Lower leg skin (tissue), 4 donors: ENCODE measurements at regions not wholly inside any gene's neighbourhood (a gene's known extent, or its start where the extent isn't known, plus 50 kb on each side); places are given as distances from the start of the nearest gene placed in this dataset.
A peak's percentile ranks its signal among the peaks of the same experiment; 100 is the strongest.

Source experiments
- DNase-seq, 2 donors: peaks; one replicate each; pipeline ENCODE4 v3.0.0-alpha.2; 2019; ENCODE audit warnings: low spot score in 2 of 2
- H3K4me3 ChIP-seq: fragments of 200-600 bp; sonication (generic); 2 replicates; pipeline ENCODE4 v1.5.1; 2017; ENCODE audit warnings: mild to moderate bottlenecking, low read depth; ENCODE audit not compliant: poor library complexity, severe bottlenecking
- CTCF ChIP-seq, 3 donors: fragments of 450-650 bp; IDR thresholded peaks; one replicate each; pipeline ENCODE4 v1.5.1; 2016; ENCODE audit warnings: antibody characterized with exemption in 3 of 3, mild to moderate bottlenecking in 3 of 3, moderate library complexity in 2 of 3
- POLR2A ChIP-seq, 2 donors: fragments of 450-650 bp; IDR thresholded peaks; one replicate each; pipeline ENCODE4 v1.6.1; 2016 to 2017; ENCODE audit warnings: antibody characterized with exemption in 2 of 2, mild to moderate bottlenecking in 1 of 2, moderate library complexity in 1 of 2
- WGBS, 2 donors: methylation state at CpG; one replicate each; pipeline ENCODE4 v1.1.5; 2018; 5-methylcytosine and 5-hydroxymethylcytosine counted together
- intact Hi-C: fragments of 100-400 bp; cut with DNase I; formaldehyde crosslinking; loops from one replicate; pipeline ENCODE4 v1.15.0; 2023; ENCODE audit warnings: low total_unique reads

- intact Hi-C loops = no loop called here
- no peak overlapping the region for H3K4me3 ChIP-seq
- DNase-seq = no peak
- TF ChIP-seq POLR2A (IDR thresholded peaks at IDR 0.05) (no peak), CTCF (IDR thresholded peaks at IDR 0.05) (no peak)
These were observed 78.3 kb downstream of the RAMP3 start for GRCh38 chr7:45235905-45236304.

- H3K4me3 ChIP-seq = no peak overlapping the region
- intact Hi-C loops = no loop called here
- no peak for DNase-seq
- TF ChIP-seq CTCF (IDR thresholded peaks at IDR 0.05) (no peak), POLR2A (IDR thresholded peaks at IDR 0.05) (no peak)
- WGBS, 2 donors = 50 to 53% methylated on average over 1 of the region's 1 CpG
These were observed 79.1 kb downstream of the RAMP3 start for GRCh38 chr7:45236666-45237065.

- 67 to 68% methylated on average over 13 of the region's 13 CpGs for WGBS, 2 donors
- no peak for DNase-seq
- TF ChIP-seq CTCF (IDR thresholded peaks at IDR 0.05) (no peak), POLR2A (IDR thresholded peaks at IDR 0.05) (no peak)
- no peak overlapping the region for H3K4me3 ChIP-seq
- intact Hi-C loops = no loop called here
These were observed 80.3 kb downstream of the RAMP3 start for GRCh38 chr7:45237788-45238461.

- WGBS, 2 donors = 41 to 48% methylated on average over 5 of the region's 5 CpGs
- intact Hi-C loops = no loop called here
- TF ChIP-seq CTCF (IDR thresholded peaks at IDR 0.05) (no peak), POLR2A (IDR thresholded peaks at IDR 0.05) (no peak)
- DNase-seq = no peak
- no peak overlapping the region for H3K4me3 ChIP-seq
These were observed 81.2 kb downstream of the RAMP3 start for GRCh38 chr7:45238806-45239205.

GRCh38 chr7:45239486-45239885, 81.9 kb downstream of the RAMP3 start:
- intact Hi-C loops = no loop called here
- 30 to 42% methylated on average over 6 of the region's 6 CpGs for WGBS, 2 donors
- DNase-seq = peak in 1 of 2 donors; percentile 61
- TF ChIP-seq POLR2A (IDR thresholded peaks at IDR 0.05) (no peak), CTCF (IDR thresholded peaks at IDR 0.05) (no peak)
- no peak overlapping the region for H3K4me3 ChIP-seq

GRCh38 chr7:45240273-45240771, 82.7 kb downstream of the RAMP3 start:
- DNase-seq = peak in 1 of 2 donors; percentile 81
- 61 to 67% methylated on average over 7 of the region's 7 CpGs for WGBS, 2 donors
- intact Hi-C loops = no loop called here
- TF ChIP-seq CTCF (IDR thresholded peaks at IDR 0.05) (no peak), POLR2A (IDR thresholded peaks at IDR 0.05) (no peak)
- no peak overlapping the region for H3K4me3 ChIP-seq
